K562 (cell line): ENCODE measurements at regions not wholly inside any gene's neighbourhood (a gene's known extent, or its start where the extent isn't known, plus 50 kb on each side); places are given as distances from the start of the nearest gene placed in this dataset.

Source experiments
- ATAC-seq: fragments of 200-7000 bp; cut with Tn5 transposase; 3 replicates; pipeline ENCODE4 v1.9.1; 2020; ENCODE audit warnings: moderate library complexity
- BruUV-seq: library from RNA; stranded (reverse); fragments of 400-500 nt; replicated peaks from 2 replicates; lab custom pipeline; 2021; lab: Mats Ljungman, UMichigan
- CTCF ChIA-PET: fragments of 300-600 bp; formaldehyde crosslinking; extraction: SDS; loops from one replicate; lab custom pipeline; 2021; ENCODE audit warnings: low intra/inter-chr PET ratio; lab: Yijun Ruan, JAX
- POLR2A ChIA-PET: fragments of 300-600, 350-650 bp; sonication (Branson Sonifier 250); formaldehyde crosslinking; extraction: SDS; loops from one replicate; lab custom pipeline; 2021; ENCODE audit warnings: antibody characterized with exemption, inconsistent platforms; lab: Yijun Ruan, JAX
- DNase-seq, 4 experiments: peaks; one replicate each; pipeline versions ENCODE4 v3.0.0 to v3.0.0-alpha.2; 2011 to 2018; ENCODE audit warnings: low spot score in 3 of 4, mixed read lengths in 3 of 4; ENCODE audit errors: extremely low read depth in 1 of 4
- FAIRE-seq: peaks from 2 replicates; lab custom pipeline; 2011; peaks lifted over from hg19 to GRCh38; lab: Jason Lieb, UNC
- H2AFZ ChIP-seq: 2 replicates; pipeline ENCODE4 v1.6.0; 2011; ENCODE audit warnings: low read depth, low read length, control low read depth, inconsistent platforms
- H3K27ac ChIP-seq: fragments of 200-600 bp; 3 replicates; pipeline ENCODE4 v1.8.0; 2011; ENCODE audit warnings: low read depth, mild to moderate bottlenecking, control low read depth, inconsistent platforms, low read length, moderate library complexity, mixed read lengths; ENCODE audit errors: extremely low read depth
- H3K27me3 ChIP-seq, 2 experiments: fragments of 300-600 bp in 1 of 2; 2 replicates in 1 of 2; 3 replicates in 1 of 2; pipeline versions ENCODE4 v1.6.0 to v1.8.0; 2011; ENCODE audit warnings: inconsistent platforms in 2 of 2, low read length in 2 of 2, mild to moderate bottlenecking in 1 of 2, mixed read lengths in 1 of 2, moderate library complexity in 1 of 2; ENCODE audit not compliant: control insufficient read depth in 2 of 2, insufficient read depth in 2 of 2
- H3K36me3 ChIP-seq: fragments of 300-600 bp; 3 replicates; pipeline ENCODE4 v1.8.0; 2011; ENCODE audit warnings: mild to moderate bottlenecking, low read length, inconsistent platforms; ENCODE audit not compliant: control insufficient read depth, insufficient read depth
- H3K4me1 ChIP-seq, 2 experiments: fragments of 200-600 bp in 1 of 2; replicated peaks in 1 of 2; 2 replicates in 1 of 2; 3 replicates in 1 of 2; pipeline versions ENCODE4 v1.5.1 to v1.8.0; 2011; ENCODE audit warnings: inconsistent platforms in 2 of 2, low read length in 2 of 2, mild to moderate bottlenecking in 1 of 2, mixed read lengths in 1 of 2, moderate library complexity in 1 of 2; ENCODE audit not compliant: control insufficient read depth in 2 of 2, insufficient read depth in 2 of 2
- H3K4me2 ChIP-seq: 2 replicates; pipeline ENCODE4 v1.6.1; 2011; ENCODE audit warnings: low read length, control low read depth, inconsistent platforms, mixed read lengths; ENCODE audit not compliant: insufficient read depth
- H3K4me3 ChIP-seq: fragments of 200-600 bp; sonication (generic), shearing (Covaris generic); 2 replicates; pipeline ENCODE4 v1.5.1; 2016; ENCODE audit warnings: control low read depth, inconsistent platforms
- H3K79me2 ChIP-seq: fragments of 200-600 bp; 3 replicates; pipeline ENCODE4 v1.8.0; 2011; ENCODE audit warnings: low read length, inconsistent platforms; ENCODE audit not compliant: control insufficient read depth, insufficient read depth
- H3K9ac ChIP-seq, 2 experiments: 2 replicates each; pipeline versions ENCODE4 v1.6.0 to v1.6.1; 2011; ENCODE audit warnings: low read depth in 2 of 2, low read length in 2 of 2, control low read depth in 1 of 2, inconsistent platforms in 1 of 2, mild to moderate bottlenecking in 1 of 2, mixed read lengths in 1 of 2; ENCODE audit not compliant: insufficient read depth in 1 of 2
- H3K9me1 ChIP-seq: one replicate; pipeline ENCODE4 v1.6.0; 2011; ENCODE audit warnings: inconsistent platforms, mild to moderate bottlenecking, low read length, moderate library complexity; ENCODE audit not compliant: control insufficient read depth, insufficient read depth
- H3K9me3 ChIP-seq: replicated peaks from 2 replicates; pipeline ENCODE4 v1.5.1; 2011; ENCODE audit warnings: low read depth, low read length, inconsistent platforms; ENCODE audit not compliant: control insufficient read depth, insufficient read depth
- H4K20me1 ChIP-seq: replicated peaks from 2 replicates; pipeline ENCODE4 v1.6.1; 2011; ENCODE audit warnings: low read length, inconsistent platforms, mixed read lengths; ENCODE audit not compliant: control insufficient read depth, insufficient read depth
- CCNT2 ChIP-seq: IDR thresholded peaks from 2 replicates; pipeline ENCODE4 v1.6.1; 2011; ENCODE audit warnings: borderline replicate concordance, low read depth, mild to moderate bottlenecking, moderate library complexity, mixed read lengths, low read length; ENCODE audit not compliant: insufficient read length; ENCODE audit errors: extremely low read depth
- ETV6 ChIP-seq, 3 experiments: fragments of 150-350 bp in 1 of 3; sonication (generic) in 1 of 3; formaldehyde crosslinking in 1 of 3; IDR thresholded peaks; 2 replicates each; pipeline versions ENCODE4 v1.6.1 to v1.8.0; 2014 to 2022; ENCODE audit warnings: borderline replicate concordance in 2 of 3, low read depth in 2 of 3, antibody characterized with exemption in 1 of 3, low read length in 1 of 3, mild to moderate bottlenecking in 1 of 3, missing genetic modification reagents in 1 of 3
- GABPB2 ChIP-seq: fragments of 250-450 bp; sonication (Bioruptor Pico); conservative IDR thresholded peaks from 2 replicates; pipeline ENCODE4 v1.5.1; 2021; ENCODE audit warnings: mild to moderate bottlenecking
- LARP7 ChIP-seq: fragments of 450-650 bp; IDR thresholded peaks from 2 replicates; pipeline ENCODE4 v1.6.1; 2016
- MTA3 ChIP-seq: fragments of 450-650 bp; formaldehyde crosslinking; IDR thresholded peaks from 2 replicates; pipeline ENCODE4 v1.6.1; 2017; ENCODE audit warnings: mild to moderate bottlenecking, borderline replicate concordance
- NCOA4 ChIP-seq: fragments of 450-650 bp; IDR thresholded peaks from 2 replicates; pipeline ENCODE4 v1.6.1; 2018; ENCODE audit warnings: mild to moderate bottlenecking; ENCODE audit not compliant: partially characterized antibody
- PBX2 ChIP-seq, 2 experiments: IDR thresholded peaks in 1 of 2; conservative IDR thresholded peaks in 1 of 2; 2 replicates each; pipeline ENCODE4 v1.6.1; 2016; ENCODE audit warnings: low read depth in 2 of 2, mild to moderate bottlenecking in 1 of 2, missing compliant biosample characterization in 1 of 2, missing genetic modification characterization in 1 of 2, moderate library complexity in 1 of 2
- PKNOX1 ChIP-seq: fragments of 450-650 bp; IDR thresholded peaks from 2 replicates; pipeline ENCODE4 v1.6.1; 2016
- RFX1 ChIP-seq: fragments of 450-650 bp; IDR thresholded peaks from 2 replicates; pipeline ENCODE4 v1.6.1; 2016; ENCODE audit warnings: mild to moderate bottlenecking, moderate library complexity
- SLC30A9 ChIP-seq: fragments of 250-450 bp; sonication (Bioruptor Pico); IDR thresholded peaks from 2 replicates; pipeline ENCODE4 v1.8.0; 2022; ENCODE audit warnings: mild to moderate bottlenecking, moderate library complexity
- STAT6 ChIP-seq: sonication (generic); formaldehyde crosslinking; IDR thresholded peaks from 2 replicates; pipeline ENCODE4 v1.8.1; 2023; ENCODE audit warnings: mild to moderate bottlenecking, missing genetic modification reagents
- TFAP4 ChIP-seq: sonication (generic); formaldehyde crosslinking; IDR thresholded peaks from 2 replicates; pipeline ENCODE4 v1.8.0; 2022; ENCODE audit warnings: missing genetic modification reagents, mild to moderate bottlenecking, moderate library complexity, borderline replicate concordance
- TOE1 ChIP-seq, 2 experiments: fragments of 450-650 bp in 1 of 2; sonication (generic) in 1 of 2; formaldehyde crosslinking in 1 of 2; IDR thresholded peaks; 2 replicates each; pipeline versions ENCODE4 v1.7.1 to v1.8.0; 2016 to 2022; ENCODE audit warnings: borderline replicate concordance in 2 of 2, mild to moderate bottlenecking in 2 of 2, antibody characterized with exemption in 1 of 2, inconsistent platforms in 1 of 2, low read depth in 1 of 2, missing genetic modification reagents in 1 of 2, moderate library complexity in 1 of 2
- ZNF324 ChIP-seq: fragments of 250-450 bp; sonication (Bioruptor Pico); IDR thresholded peaks from 2 replicates; pipeline ENCODE4 v1.4.0; 2020; ENCODE audit warnings: mild to moderate bottlenecking
- ZNF717 ChIP-seq: fragments of 250-450 bp; sonication (Bioruptor Pico); IDR thresholded peaks from 2 replicates; pipeline ENCODE4 v1.5.0; 2021
- WGBS: fragments of 100-300 bp; shearing (Covaris generic); methylation state at CpG from one replicate; pipeline ENCODE4 v1.1.6; 2016; ENCODE audit warnings: low coverage, mixed read lengths; ENCODE audit not compliant: insufficient coverage; ENCODE audit errors: missing lambda C conversion rate; 5-methylcytosine and 5-hydroxymethylcytosine counted together
- in situ Hi-C: fragments of 300-500 bp; cut with MboI; formaldehyde crosslinking; loops from 4 replicates; pipeline ENCODE4 v1.15.0; 2018; ENCODE audit warnings: inconsistent platforms, mixed read lengths
- intact Hi-C: fragments of 100-400 bp; cut with micrococcal nuclease; formaldehyde crosslinking; loops from 2 replicates; pipeline ENCODE4 v1.14.2; 2022

GRCh38 chr2:223477318-223477717, 124.8 kb downstream of the SCG2 start:
- no peaks in the 10 kb centered on the region for H3K4me1 ChIP-seq
- no peak overlapping the region for H3K27ac ChIP-seq
- no peak overlapping the region for H3K4me2 ChIP-seq
- H2AFZ ChIP-seq = no peak overlapping the region
- in situ Hi-C loops (no loop called here), intact Hi-C loops (no loop called here)
- no TSS peak for BruUV-seq
- DNase-seq (no peak), ATAC-seq (no peak), FAIRE-seq (no peak)
- H3K27me3 ChIP-seq = no peaks in the 10 kb centered on the region
- ChIA-PET CTCF (no interaction called here), POLR2A (no interaction called here)
- H3K4me3 ChIP-seq = no peak overlapping the region
- no peak overlapping the region for H3K9ac ChIP-seq
- H3K79me2 ChIP-seq = no peaks in the 10 kb centered on the region
- no peaks in the 10 kb centered on the region for H3K9me3 ChIP-seq
- no peaks in the 10 kb centered on the region for H4K20me1 ChIP-seq
- 0% methylated on average over 1 of the region's 1 CpG for WGBS
- H3K36me3 ChIP-seq = no peaks in the 10 kb centered on the region
- H3K9me1 ChIP-seq = no peaks in the 10 kb centered on the region
- TF ChIP-seq NCOA4 (no peak), ETV6 (IDR thresholded peaks at IDR 0.05; ENCODE audit: borderline replicate concordance in 1 of 2, low read depth in 2 of 2, low read length in 1 of 2) (no peak), ETV6 (CRISPR knock-in tag; IDR thresholded peaks at IDR 0.05; ENCODE audit: borderline replicate concordance) (no peak), STAT6 (no peak), PKNOX1 (peak; percentile 59), TOE1 (IDR thresholded peaks at IDR 0.05; ENCODE audit: borderline replicate concordance) (no peak), TOE1 (CRISPR knock-in tag; IDR thresholded peaks at IDR 0.05; ENCODE audit: borderline replicate concordance, low read depth) (no peak), MTA3 (no peak), ZNF324 (CRISPR knock-in tag) (no peak), PBX2 (CRISPR knock-in tag; IDR thresholded peaks at IDR 0.05; ENCODE audit: low read depth) (no peak), PBX2 (tag; conservative IDR thresholded peaks at IDR 0.05; ENCODE audit: low read depth) (peak; percentile 69), ZNF717 (CRISPR knock-in tag) (no peak), TFAP4 (no peak), GABPB2 (CRISPR knock-in tag) (no peak), CCNT2 (no peak), LARP7 (no peak), SLC30A9 (CRISPR knock-in tag) (no peak), RFX1 (peak; percentile 38)
